PC-3 (cell line): ENCODE measurements at regions not wholly inside any gene's neighbourhood (a gene's known extent, or its start where the extent isn't known, plus 50 kb on each side); places are given as distances from the start of the nearest gene placed in this dataset.
A peak's percentile ranks its signal among the peaks of the same experiment; 100 is the strongest.

Experiments
- ATAC-seq: fragments of 200-7000 bp; cut with Tn5 transposase; 2 replicates; pipeline ENCODE4 v1.9.1; 2020; ENCODE audit warnings: mild to moderate bottlenecking, moderate library complexity
- BruUV-seq: library from RNA; stranded (reverse); fragments of 400-500 nt; replicated peaks from 2 replicates; lab custom pipeline; 2021; lab: Mats Ljungman, UMichigan
- CTCF ChIA-PET: fragments of 300-600 bp; sonication (Branson Sonifier 250); formaldehyde crosslinking; loops from one replicate; lab custom pipeline; 2022; ENCODE audit warnings: antibody characterized with exemption; lab: Charles Lee
- POLR2A ChIA-PET: fragments of 300-600 bp; sonication (Branson Sonifier 250); formaldehyde crosslinking; loops from one replicate; lab custom pipeline; 2022; ENCODE audit warnings: antibody characterized with exemption; ENCODE audit not compliant: unreplicated experiment; lab: Charles Lee
- DNase-seq: peaks from one replicate; pipeline ENCODE4 v3.0.0-alpha.2; 2015
- H2AFZ ChIP-seq: fragments of 300-600 bp; sonication (generic); 2 replicates; pipeline ENCODE4 v1.6.0; 2016; ENCODE audit warnings: antibody characterized with exemption, low read length
- H3F3A ChIP-seq: fragments of 300-600 bp; sonication (generic); one replicate; pipeline ENCODE4 v1.6.0; 2017; ENCODE audit warnings: antibody characterized with exemption, low read length, control low read depth, mild to moderate bottlenecking; ENCODE audit not compliant: unreplicated experiment
- H3K27ac ChIP-seq: fragments of 300-600 bp; sonication (generic); 2 replicates; pipeline ENCODE4 v1.5.1; 2016; ENCODE audit warnings: mild to moderate bottlenecking, low read length
- H3K27me3 ChIP-seq: fragments of 300-600 bp; sonication (generic); 2 replicates; pipeline ENCODE4 v1.6.1; 2016; ENCODE audit warnings: low read length, mixed read lengths
- H3K36me3 ChIP-seq: fragments of 300-600 bp; sonication (generic); 2 replicates; pipeline ENCODE4 v1.6.1; 2016; ENCODE audit warnings: low read depth, mixed run types, low read length, mixed read lengths
- H3K4me1 ChIP-seq: fragments of 300-600 bp; sonication (generic); 2 replicates; pipeline ENCODE4 v1.5.1; 2016; ENCODE audit warnings: low read length; ENCODE audit not compliant: insufficient read depth
- H3K4me2 ChIP-seq: fragments of 300-600 bp; sonication (generic); 2 replicates; pipeline ENCODE4 v1.6.0; 2016; ENCODE audit warnings: low read length
- H3K4me3 ChIP-seq: fragments of 300-600 bp; sonication (generic); 2 replicates; pipeline ENCODE4 v1.5.1; 2016; ENCODE audit warnings: mild to moderate bottlenecking, low read length, mixed read lengths
- H3K79me2 ChIP-seq: fragments of 300-600 bp; sonication (generic); 2 replicates; pipeline ENCODE4 v1.6.1; 2017; ENCODE audit warnings: low read length, mixed read lengths
- H3K9ac ChIP-seq: fragments of 300-600 bp; sonication (generic); 2 replicates; pipeline ENCODE4 v1.6.0; 2016; ENCODE audit warnings: mild to moderate bottlenecking, low read length
- H3K9me2 ChIP-seq: fragments of 300-600 bp; sonication (generic); replicated peaks from 2 replicates; pipeline ENCODE4 v1.6.1; 2016; ENCODE audit warnings: mixed run types, low read length, mixed read lengths
- H3K9me3 ChIP-seq: fragments of 300-600 bp; sonication (generic); 2 replicates; pipeline ENCODE4 v1.6.1; 2016; ENCODE audit warnings: low read length, mixed read lengths
- H4K20me1 ChIP-seq: fragments of 300-600 bp; sonication (generic); 2 replicates; pipeline ENCODE4 v1.6.1; 2016; ENCODE audit warnings: low read length, mixed read lengths
- EZH2 ChIP-seq: fragments of 300-600 bp; sonication (generic); IDR thresholded peaks from one replicate; pipeline ENCODE4 v1.6.1; 2017; ENCODE audit warnings: antibody characterized with exemption, mild to moderate bottlenecking, low read length; ENCODE audit not compliant: unreplicated experiment
- EZH2phosphoT487 ChIP-seq: fragments of 300-600 bp; sonication (generic); IDR thresholded peaks from 2 replicates; pipeline ENCODE4 v1.6.1; 2018; ENCODE audit warnings: mild to moderate bottlenecking, antibody characterized with exemption, low read length, borderline replicate concordance
- intact Hi-C: fragments of 100-400 bp; cut with micrococcal nuclease; formaldehyde crosslinking; loops from 2 replicates; pipeline ENCODE4 v1.9.0; 2023
- TF ChIP-seq, protein P1 (sequence below): fragments of 300-600 bp; sonication (generic); conservative IDR thresholded peaks from 2 replicates; pipeline ENCODE4 v1.5.1; 2017; ENCODE audit warnings: antibody characterized with exemption, low read depth, mild to moderate bottlenecking, low read length

- BruUV-seq, result no TSS peak
- Histone ChIP-seq H3K27ac (no peak overlapping the region), H3K79me2 (no peaks in the 10 kb centered on the region), H3K4me2 (no peak overlapping the region), H3K27me3 (peaks cover 29% of the 10 kb centered on the region), H3K4me3 (no peak overlapping the region), H3K9me2 (no peaks in the 10 kb centered on the region), H3F3A (no peaks in the 10 kb centered on the region), H3K9ac (no peak overlapping the region), H2AFZ (no peak overlapping the region), H4K20me1 (no peaks in the 10 kb centered on the region), H3K9me3 (no peaks in the 10 kb centered on the region), H3K4me1 (peaks cover 14% of the 10 kb centered on the region), H3K36me3 (no peaks in the 10 kb centered on the region)
- TF ChIP-seq, protein P1, sequence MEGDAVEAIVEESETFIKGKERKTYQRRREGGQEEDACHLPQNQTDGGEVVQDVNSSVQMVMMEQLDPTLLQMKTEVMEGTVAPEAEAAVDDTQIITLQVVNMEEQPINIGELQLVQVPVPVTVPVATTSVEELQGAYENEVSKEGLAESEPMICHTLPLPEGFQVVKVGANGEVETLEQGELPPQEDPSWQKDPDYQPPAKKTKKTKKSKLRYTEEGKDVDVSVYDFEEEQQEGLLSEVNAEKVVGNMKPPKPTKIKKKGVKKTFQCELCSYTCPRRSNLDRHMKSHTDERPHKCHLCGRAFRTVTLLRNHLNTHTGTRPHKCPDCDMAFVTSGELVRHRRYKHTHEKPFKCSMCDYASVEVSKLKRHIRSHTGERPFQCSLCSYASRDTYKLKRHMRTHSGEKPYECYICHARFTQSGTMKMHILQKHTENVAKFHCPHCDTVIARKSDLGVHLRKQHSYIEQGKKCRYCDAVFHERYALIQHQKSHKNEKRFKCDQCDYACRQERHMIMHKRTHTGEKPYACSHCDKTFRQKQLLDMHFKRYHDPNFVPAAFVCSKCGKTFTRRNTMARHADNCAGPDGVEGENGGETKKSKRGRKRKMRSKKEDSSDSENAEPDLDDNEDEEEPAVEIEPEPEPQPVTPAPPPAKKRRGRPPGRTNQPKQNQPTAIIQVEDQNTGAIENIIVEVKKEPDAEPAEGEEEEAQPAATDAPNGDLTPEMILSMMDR, result no peak
- no peak for TF ChIP-seq EZH2phosphoT487
- TF ChIP-seq EZH2, result no peak
- intact Hi-C loops, result no loop called here
- POLR2A ChIA-PET, result no interaction called here
- no peak for DNase-seq
- ATAC-seq, result no peak
- CTCF ChIA-PET, result no interaction called here
Observed at GRCh38 chr14:66119606-66120231, 366.5 kb upstream of the CCDC196 start.

DNA sequence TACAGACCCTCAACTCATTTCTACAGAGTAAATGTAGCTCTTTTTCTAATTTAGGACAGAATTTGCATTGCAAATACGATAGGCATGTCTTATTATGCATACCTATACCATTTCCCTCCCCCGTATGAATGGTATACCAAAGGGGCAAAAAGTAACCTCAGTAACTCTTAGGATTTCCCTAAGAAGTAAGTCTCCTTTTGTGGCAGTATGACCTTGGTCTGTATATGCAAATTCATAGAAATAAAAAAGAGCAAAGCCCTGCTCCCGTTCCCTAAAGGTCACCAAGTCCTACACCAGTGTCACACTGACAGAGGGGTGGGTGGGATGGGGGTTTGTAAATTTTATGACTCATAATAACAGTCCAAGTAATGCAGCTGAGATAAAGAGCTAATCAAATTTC is 365.8 kb upstream of the CCDC196 start:
- CTCF ChIA-PET, result no interaction called here
- Histone ChIP-seq H3K9me3 (no peaks in the 10 kb centered on the region), H3K27me3 (peaks cover 29% of the 10 kb centered on the region), H4K20me1 (no peaks in the 10 kb centered on the region), H3K9me2 (no peaks in the 10 kb centered on the region), H3K4me3 (no peak overlapping the region), H3K27ac (no peak overlapping the region), H3F3A (no peaks in the 10 kb centered on the region), H2AFZ (no peak overlapping the region), H3K4me1 (peaks cover 14% of the 10 kb centered on the region), H3K79me2 (no peaks in the 10 kb centered on the region), H3K4me2 (no peak overlapping the region), H3K9ac (no peak overlapping the region), H3K36me3 (no peaks in the 10 kb centered on the region)
- no peak for ATAC-seq
- POLR2A ChIA-PET, result no interaction called here
- DNase-seq, result no peak
- intact Hi-C loops, result no loop called here
- BruUV-seq, result no TSS peak
- TF ChIP-seq, protein P1, result no peak
- TF ChIP-seq EZH2phosphoT487 (no peak), EZH2 (no peak)

DNA sequence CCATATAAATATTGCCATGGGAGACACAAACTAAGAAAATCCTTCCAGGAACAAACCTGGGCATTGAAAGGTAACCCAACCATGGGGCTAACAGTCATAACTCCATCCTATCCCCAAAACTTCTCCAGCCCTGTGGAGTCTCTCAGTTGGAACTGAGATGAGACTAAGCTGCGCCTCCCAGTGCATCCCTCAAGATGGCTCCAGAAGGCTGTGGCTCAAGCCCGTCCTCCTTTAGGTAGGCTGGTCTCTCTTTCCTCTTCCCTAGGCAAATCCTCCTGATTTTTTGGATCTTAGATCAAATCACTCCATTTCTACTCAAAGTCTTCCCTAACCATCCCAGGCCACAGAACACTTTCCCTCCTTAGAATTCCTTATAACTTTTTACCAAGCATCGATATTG is 364.3 kb upstream of the CCDC196 start:
- H3K4me2 ChIP-seq, result no peak overlapping the region
- no peak overlapping the region for H3K9ac ChIP-seq
- POLR2A ChIA-PET, result no interaction called here
- TF ChIP-seq EZH2phosphoT487, result no peak
- TF ChIP-seq, protein P1, result peak; percentile 21; the same call in 1 of the 2 replicates
- H3K9me3 ChIP-seq, result no peaks in the 10 kb centered on the region
- no peak overlapping the region for H3K4me3 ChIP-seq
- H3K9me2 ChIP-seq, result no peaks in the 10 kb centered on the region
- H3K27me3 ChIP-seq, result peaks cover 32% of the 10 kb centered on the region
- CTCF ChIA-PET, result no interaction called here
- DNase-seq, result no peak
- H3K36me3 ChIP-seq, result no peaks in the 10 kb centered on the region
- intact Hi-C loops, result no loop called here
- no peaks in the 10 kb centered on the region for H3F3A ChIP-seq
- H3K79me2 ChIP-seq, result no peaks in the 10 kb centered on the region
- no peaks in the 10 kb centered on the region for H4K20me1 ChIP-seq
- no TSS peak for BruUV-seq
- ATAC-seq, result no peak; the same call in 1 of the 2 replicates
- no peak overlapping the region for H2AFZ ChIP-seq
- peaks cover 13% of the 10 kb centered on the region for H3K4me1 ChIP-seq
- H3K27ac ChIP-seq, result no peak overlapping the region
